HL-60/S4 treated with retinoic acid at 250 ng/mL for 4 days and 3 days (cell line): ENCODE measurements at regions not wholly inside any gene's neighbourhood (a gene's known extent, or its start where the extent isn't known, plus 50 kb on each side); places are given as distances from the start of the nearest gene placed in this dataset.

Experiments used
- in situ Hi-C: fragments of 300-500 bp; cut with MboI; formaldehyde crosslinking; loops from 2 replicates; pipeline ENCODE4 v1.7.0; 2022; ENCODE audit warnings: low sequenced_read_pairs

GRCh38 chr16:85989863-85990643 lies 91.1 kb downstream of the IRF8 start:
- in situ Hi-C loops: loop anchor here (10.0 kb wide), 1 partner anchor 165 kb away; no protein-coding TSS in a partner anchor

GRCh38 chr16:85990861-85991301 lies 91.9 kb downstream of the IRF8 start:
- in situ Hi-C loops: no loop called here

GRCh38 chr16:85991425-85991824 lies 92.5 kb downstream of the IRF8 start:
- in situ Hi-C loops: no loop called here

GRCh38 chr16:85991856-85992255 lies 92.9 kb downstream of the IRF8 start:
- in situ Hi-C loops: no loop called here

- in situ Hi-C loops: no loop called here
Observed at GRCh38 chr16:85992359-85992758, 93.4 kb downstream of the IRF8 start.

DNA sequence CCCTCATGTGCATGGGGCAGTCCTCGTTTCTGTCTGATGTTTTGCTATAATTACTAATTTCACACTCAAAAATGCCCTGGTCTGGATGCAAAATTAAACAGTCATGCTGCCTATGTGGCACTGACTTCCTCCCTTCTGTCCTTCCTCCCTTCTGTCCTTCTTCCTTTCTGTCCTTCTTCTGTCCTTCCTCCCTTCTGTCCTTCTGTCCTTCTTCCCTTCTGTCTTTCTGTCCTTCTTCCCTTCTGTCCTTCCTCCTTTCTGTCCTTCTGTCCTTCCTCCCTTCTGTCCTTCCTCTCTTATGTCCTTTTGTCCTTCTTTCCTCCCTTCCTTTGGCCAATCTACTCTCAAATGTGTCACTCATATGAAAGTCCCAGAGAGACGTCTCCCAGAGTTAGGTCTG lies 93.8 kb downstream of the IRF8 start:
- in situ Hi-C loops: no loop called here

DNA sequence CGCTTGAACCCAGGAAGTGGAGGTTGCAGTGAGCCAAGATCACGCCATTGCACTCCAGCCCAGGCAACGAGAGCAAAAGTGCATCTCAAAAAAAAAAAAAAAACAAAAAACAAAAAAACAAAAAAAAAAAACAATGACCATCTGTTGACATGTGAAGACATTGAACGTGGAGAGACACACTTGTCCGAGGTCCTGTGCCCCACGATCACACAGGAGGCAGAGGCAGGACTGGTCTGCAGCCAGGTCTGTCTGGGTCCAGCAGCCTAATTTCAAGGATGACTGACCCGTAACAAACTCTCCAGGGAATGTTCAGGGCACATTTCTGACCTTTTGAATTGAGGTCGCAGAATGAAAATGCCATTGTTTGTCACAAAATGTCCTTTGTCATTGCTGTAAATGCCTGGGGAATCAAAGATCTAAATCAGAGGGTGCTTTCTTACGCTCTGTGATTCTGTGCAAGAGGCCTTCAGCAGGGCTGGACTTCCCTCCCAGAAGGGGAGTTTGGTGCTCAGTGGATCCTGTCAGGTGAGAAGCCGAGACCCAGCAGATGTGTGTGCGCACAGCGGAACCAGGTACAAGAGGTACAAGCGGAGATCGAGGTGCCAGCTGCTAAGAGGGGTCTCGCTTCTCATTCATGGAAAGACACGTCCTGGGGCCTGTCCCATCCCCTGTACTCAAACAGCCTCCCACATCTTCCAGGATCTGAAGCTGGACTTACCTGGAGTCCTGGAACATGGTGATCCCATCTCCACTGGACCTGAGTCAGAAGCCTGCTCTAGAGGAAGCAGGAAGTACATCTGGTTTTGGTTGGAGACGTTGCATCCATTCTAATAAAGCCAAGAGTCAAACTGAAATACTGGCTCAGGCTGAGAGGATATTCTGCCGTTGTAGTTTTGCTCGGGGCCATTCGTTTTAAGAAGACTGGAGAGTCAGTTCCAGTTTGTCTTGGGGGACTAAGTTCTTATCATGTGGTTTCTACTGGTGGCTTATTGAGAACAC lies 95.8 kb downstream of the IRF8 start:
- in situ Hi-C loops: no loop called here

DNA sequence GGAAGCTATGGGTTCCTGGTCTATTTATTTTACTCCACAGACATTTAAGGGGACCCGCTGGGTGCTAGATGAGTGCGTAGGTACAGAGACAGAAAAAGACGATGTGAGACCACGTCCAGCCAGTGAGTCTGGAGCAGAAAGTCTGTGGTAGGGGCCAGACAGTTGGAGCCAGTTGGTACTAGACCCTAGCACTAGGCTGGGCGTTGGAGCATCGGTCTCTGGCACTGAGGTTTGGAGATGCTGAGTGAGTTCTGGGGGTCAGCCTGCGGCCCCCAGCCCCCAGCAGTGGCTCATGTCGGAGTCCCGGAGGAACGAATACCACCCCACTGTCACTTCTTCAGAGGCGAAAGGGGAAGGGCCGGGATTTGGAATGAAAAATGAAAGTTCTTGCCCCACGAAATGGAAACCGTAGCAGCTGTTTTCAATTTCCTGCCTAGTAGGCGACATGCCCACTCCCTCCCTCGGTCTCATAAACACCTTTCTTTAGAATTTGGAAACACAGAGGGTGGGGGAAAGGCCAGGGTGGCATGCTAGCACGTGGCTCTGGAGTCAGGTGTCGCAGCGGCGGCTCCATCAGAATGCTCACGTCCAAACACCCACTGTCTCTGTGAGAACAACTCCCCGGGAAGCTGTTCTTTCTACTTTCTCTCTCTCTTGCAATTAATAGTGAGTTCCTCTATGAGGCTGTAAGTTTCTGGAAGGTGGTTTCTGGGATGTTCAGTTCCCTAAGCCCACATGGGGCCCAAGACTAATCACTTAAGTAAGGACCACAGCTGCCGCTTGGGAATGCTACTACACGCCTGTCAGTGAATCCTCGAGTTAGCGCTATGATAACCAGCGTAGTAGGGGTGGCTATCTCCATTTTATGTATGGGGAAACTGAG lies 96.8 kb downstream of the IRF8 start:
- in situ Hi-C loops: no loop called here

GRCh38 chr16:85996843-85997242 lies 97.9 kb downstream of the IRF8 start:
- in situ Hi-C loops: no loop called here

- in situ Hi-C loops: no loop called here
Observed at GRCh38 chr16:85998171-85998867, 99.4 kb downstream of the IRF8 start.

DNA sequence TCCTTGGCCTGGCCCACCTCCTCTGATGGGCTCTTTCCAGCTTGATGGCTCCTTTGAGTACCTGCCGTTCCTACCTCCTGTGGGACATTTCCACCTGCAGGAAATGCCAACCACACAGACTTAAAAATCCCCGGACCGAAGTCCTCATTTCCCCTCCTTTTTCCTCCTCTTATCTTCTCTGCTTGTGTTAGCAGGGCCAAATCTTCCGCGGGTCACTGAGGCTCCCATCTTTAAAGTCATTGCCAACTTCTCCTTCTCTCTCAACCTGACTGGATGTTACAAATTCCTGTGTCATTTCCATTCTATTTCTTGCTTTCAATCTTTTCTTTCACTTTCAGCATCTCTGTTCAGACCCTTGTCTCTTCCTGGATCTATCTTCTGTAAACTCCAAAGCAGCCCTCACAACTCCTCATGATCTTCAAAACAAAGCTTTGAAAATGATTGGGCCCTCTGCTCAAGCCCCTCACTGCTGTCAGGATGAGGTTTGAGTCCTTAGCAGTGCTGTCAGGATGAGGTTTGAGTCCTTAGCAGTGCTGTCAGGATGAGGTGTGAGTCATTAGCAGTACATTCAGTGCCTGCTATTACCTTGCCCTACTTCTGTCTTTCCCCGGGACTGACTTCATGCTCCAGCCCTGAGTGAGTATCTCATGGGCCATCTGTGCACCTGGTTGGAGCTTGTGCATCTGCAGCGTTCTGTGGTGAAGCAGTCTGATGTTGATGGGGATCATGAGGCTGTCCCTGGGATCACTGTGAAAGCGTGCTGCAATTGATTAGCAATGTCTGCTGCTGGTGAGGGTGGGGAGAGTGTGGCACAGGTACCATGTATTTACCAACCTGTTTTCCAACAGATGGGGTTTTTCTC lies 100.1 kb downstream of the IRF8 start:
- in situ Hi-C loops: no loop called here

DNA sequence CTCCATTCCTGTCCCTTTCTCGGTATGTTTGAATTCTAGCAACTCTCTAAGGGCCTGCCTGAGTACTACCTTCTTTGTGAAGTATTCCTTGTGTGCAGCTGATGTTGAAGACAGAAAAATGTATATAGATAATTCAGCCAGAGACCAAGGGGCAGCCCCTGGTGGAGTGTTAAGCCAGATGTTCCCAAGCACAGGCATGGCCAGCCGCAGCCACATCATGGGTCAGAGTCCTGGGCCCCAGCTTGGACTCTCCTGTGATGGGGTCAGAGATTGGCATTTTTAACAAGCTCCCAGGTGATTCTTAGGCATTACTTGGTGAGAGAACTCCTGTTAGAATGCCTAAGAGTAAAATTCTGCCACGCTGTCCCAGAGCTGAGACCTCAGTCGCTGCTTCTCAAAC lies 100.8 kb downstream of the IRF8 start:
- in situ Hi-C loops: no loop called here

DNA sequence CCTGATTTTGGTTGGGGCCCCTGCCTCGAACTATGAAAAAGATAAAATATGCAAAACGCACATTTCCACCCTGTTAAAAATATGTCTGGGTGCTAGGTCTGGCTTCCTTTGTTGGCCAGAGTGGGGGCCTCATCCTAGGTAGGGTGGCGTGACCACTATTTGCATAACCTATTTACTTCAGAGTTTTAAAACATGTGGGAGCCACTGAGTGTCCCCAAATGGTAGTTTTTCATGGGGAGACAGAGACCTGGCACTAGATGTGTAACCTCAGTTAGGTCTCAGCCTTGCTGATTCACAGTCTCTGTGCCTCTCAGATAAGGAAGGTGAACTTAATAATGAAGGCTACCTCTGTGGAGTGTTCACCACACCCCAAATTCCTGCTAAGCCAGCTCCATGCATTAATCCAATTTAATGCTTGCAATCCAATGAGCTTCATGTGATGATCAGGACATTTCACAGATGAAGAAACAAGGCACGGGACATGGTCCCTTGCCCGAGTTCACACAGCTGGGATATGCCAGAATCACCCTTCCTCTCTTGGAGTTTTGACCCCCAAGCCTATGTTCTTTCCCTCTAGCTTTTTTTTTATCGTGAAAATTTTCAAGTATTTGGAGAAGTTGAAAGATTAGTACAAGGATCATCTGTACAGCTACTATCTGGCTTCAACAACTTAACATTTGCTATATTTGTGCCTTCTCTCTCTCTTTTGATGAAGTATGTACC lies 103.4 kb downstream of the IRF8 start:
- in situ Hi-C loops: no loop called here

DNA sequence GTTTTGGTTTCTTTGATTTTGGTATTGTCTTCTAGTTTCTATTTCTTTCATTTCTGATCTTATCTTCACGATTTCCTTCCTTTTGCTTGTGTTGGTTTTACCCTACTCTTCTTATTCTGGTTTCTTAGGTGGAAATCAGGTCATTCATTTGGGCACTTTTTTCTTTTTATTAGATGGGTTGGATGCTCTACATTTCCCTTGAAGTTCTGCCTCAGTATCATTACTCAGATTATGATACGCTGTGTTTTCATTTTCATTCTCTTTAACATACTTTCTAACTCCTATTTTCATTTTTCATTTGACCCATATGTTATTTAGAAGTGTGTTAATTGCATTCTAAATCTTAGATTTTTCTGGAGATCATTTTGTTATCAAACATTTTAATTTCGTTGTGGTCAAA lies 108.6 kb downstream of the IRF8 start:
- in situ Hi-C loops: no loop called here

GRCh38 chr16:86010680-86011141 lies 111.7 kb downstream of the IRF8 start:
- in situ Hi-C loops: no loop called here

- in situ Hi-C loops: no loop called here
Observed at GRCh38 chr16:86011532-86011931, 112.6 kb downstream of the IRF8 start.

DNA sequence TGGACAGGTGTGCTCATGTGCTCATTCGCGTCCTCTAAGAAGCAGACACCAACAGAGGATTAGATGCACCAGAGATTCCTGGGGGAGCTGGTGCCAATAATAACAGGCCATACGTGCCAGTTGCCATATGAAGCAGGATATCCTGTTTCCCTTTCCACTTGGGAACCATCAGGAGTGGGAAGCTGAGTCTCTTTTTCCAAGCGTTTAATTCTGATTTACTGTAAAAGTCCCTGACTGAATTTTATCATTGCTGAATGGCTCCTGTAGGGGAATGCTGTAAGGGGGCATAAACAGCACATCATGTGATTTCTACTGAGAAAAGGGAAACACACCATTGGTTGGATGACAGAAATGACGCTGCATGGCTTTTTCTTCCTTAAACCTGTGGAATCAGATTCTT lies 113.3 kb downstream of the IRF8 start:
- in situ Hi-C loops: no loop called here

- in situ Hi-C loops: no loop called here
Observed at GRCh38 chr16:86013867-86014266, 114.9 kb downstream of the IRF8 start.
